Neural progenitor cell (in vitro differentiated cells): ENCODE measurements at regions not wholly inside any gene's neighbourhood (a gene's known extent, or its start where the extent isn't known, plus 50 kb on each side); places are given as distances from the start of the nearest gene placed in this dataset.

ENCODE experiments used
- DNase-seq: peaks from one replicate; pipeline ENCODE4 v3.0.0-alpha.2; 2016; ENCODE audit warnings: low spot score
- H2AFZ ChIP-seq: fragments of 200-600 bp; sonication (generic); replicated peaks from 2 replicates; pipeline ENCODE4 v1.6.1; 2016; ENCODE audit warnings: antibody characterized with exemption
- H3F3A ChIP-seq: fragments of 200-600 bp; sonication (generic); 2 replicates; pipeline ENCODE4 v1.6.1; 2016; ENCODE audit warnings: antibody characterized with exemption, low read depth
- H3K27ac ChIP-seq: fragments of 200-600 bp; sonication (generic); 2 replicates; pipeline ENCODE4 v1.5.1; 2016; ENCODE audit warnings: mild to moderate bottlenecking
- H3K27me3 ChIP-seq: fragments of 200-600 bp; sonication (generic); 2 replicates; pipeline ENCODE4 v1.6.1; 2016; ENCODE audit warnings: mild to moderate bottlenecking, moderate library complexity
- H3K36me3 ChIP-seq: fragments of 200-600 bp; sonication (generic); 2 replicates; pipeline ENCODE4 v1.5.1; 2016
- H3K4me1 ChIP-seq: fragments of 200-600 bp; sonication (generic); 2 replicates; pipeline ENCODE4 v1.6.1; 2016; ENCODE audit warnings: mixed run types
- H3K4me2 ChIP-seq: fragments of 200-600 bp; sonication (generic); 2 replicates; pipeline ENCODE4 v1.6.1; 2016
- H3K4me3 ChIP-seq: fragments of 200-600 bp; sonication (generic); 2 replicates; pipeline ENCODE4 v1.5.1; 2016
- H3K79me2 ChIP-seq: fragments of 200-600 bp; sonication (generic); 2 replicates; pipeline ENCODE4 v1.6.1; 2016; ENCODE audit warnings: low read depth
- H3K9ac ChIP-seq: fragments of 200-600 bp; sonication (generic); 2 replicates; pipeline ENCODE4 v1.6.1; 2016
- H3K9me3 ChIP-seq: fragments of 200-600 bp; sonication (generic); 2 replicates; pipeline ENCODE4 v1.5.1; 2016; ENCODE audit warnings: low read depth
- H4K20me1 ChIP-seq: fragments of 200-600 bp; sonication (generic); 2 replicates; pipeline ENCODE4 v1.6.1; 2016; ENCODE audit warnings: low read depth
- H3K27ac Mint-ChIP-seq: 3 replicates; pipeline ENCODE4 v1.8.0; 2021; ENCODE audit warnings: mixed read lengths
- H3K27me3 Mint-ChIP-seq: 2 replicates; pipeline ENCODE4 v1.8.0; 2022; ENCODE audit warnings: low read depth, mild to moderate bottlenecking, inconsistent platforms, moderate library complexity, mixed read lengths; ENCODE audit not compliant: insufficient read depth
- H3K36me3 Mint-ChIP-seq: 3 replicates; pipeline ENCODE4 v1.8.0; 2021; ENCODE audit warnings: mixed read lengths
- H3K4me1 Mint-ChIP-seq: 3 replicates; pipeline ENCODE4 v1.8.0; 2021; ENCODE audit warnings: mixed read lengths
- H3K4me3 Mint-ChIP-seq: 3 replicates; pipeline ENCODE4 v1.8.0; 2021; ENCODE audit warnings: mild to moderate bottlenecking, moderate library complexity, mixed read lengths
- H3K9me3 Mint-ChIP-seq: 3 replicates; pipeline ENCODE4 v1.8.0; 2020; ENCODE audit warnings: mixed read lengths
- EZH2 ChIP-seq: fragments of 200-600 bp; sonication (generic); IDR thresholded peaks from 2 replicates; pipeline ENCODE4 v1.6.1; 2017; ENCODE audit warnings: antibody characterized with exemption, mild to moderate bottlenecking, moderate library complexity
- EZH2phosphoT487 ChIP-seq: fragments of 200-600 bp; sonication (generic); IDR thresholded peaks from 2 replicates; pipeline ENCODE4 v1.6.1; 2017; ENCODE audit warnings: antibody characterized with exemption
- TF ChIP-seq, protein P1 (sequence below): fragments of 200-600 bp; sonication (generic); IDR thresholded peaks from 2 replicates; pipeline ENCODE4 v1.5.1; 2017; ENCODE audit warnings: antibody characterized with exemption, mild to moderate bottlenecking

DNA sequence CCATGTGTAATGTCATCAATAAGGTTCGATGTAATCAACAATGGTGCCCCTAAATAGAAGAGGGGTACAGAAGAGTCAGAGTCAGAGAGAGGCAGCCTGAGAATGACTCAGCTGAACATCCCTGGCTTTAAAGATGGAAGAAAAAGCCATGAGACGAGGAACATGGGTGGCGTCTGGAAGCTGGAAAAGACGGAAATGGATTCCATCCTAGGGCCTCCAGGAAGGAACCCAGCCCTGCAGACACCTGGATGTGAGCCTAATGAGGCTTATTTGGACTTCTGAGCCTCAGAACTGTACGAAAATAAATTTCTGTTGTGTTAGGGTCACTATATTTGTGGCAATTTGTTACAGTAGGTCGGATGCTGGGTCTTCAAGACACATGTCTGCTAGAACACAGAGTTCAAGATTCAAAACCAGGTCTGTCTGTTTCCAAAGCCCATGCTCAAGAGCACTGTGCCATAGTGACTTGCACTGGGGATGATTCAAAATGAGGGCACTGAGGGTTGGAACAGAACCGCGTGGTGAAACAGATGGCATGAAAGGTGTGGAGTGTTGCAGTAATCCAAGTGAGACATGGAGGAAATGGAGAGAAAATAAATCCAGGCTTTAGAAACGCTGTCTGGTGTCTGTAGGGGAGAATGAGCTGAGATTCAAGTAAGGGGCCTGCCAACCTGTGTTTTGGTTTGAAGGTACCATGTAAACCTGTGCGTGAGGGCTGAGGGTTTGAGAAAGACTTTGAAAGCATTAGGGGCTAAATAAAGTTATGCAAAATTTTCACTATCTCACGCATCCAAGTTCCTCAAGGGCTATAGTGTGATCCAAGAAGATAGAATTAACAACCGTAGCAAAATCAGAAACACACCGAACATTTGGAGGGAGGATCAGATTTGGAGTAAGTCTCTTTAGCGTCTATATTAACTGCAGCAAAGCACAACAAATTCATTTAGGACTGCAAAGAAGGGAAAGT is 849.1 kb upstream of the AUTS2 start:
- peaks cover 4% of the 10 kb centered on the region for H3K4me1 Mint-ChIP-seq

DNA sequence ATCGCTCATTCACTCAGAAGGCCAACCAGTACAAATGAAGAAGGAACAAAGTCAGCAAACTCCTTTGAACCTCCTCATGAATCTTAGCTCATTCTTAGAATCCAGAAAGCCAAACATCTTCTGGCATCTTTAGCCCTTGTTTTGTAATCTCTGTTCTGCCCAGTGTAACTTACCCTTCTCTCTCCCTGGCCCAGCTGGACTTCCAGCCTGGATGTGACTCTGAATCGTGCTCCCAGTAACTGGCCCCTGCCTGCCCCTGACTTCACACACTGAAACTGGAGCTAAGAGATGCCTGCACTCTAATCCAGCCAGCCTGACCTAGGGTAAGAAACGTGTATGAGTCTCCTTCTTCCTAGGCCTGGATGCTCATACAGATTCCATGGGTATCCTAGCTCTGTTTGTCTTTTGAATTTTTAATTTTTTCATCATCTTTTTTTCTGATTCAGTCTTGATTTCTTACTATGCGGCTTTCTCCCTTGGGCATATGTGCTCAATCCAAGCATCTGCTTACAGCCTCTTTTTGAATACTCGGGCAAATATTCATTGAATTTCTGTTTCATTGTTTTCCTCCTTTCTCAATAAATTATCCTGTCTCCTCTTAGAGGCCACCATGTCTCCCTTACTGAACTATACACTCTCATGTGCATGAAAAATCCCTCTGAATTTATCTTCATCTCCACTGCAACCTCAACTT is 845.6 kb upstream of the AUTS2 start:
- H3K27ac Mint-ChIP-seq: no peak overlapping the region
- no peaks in the 10 kb centered on the region for H3F3A ChIP-seq
- H3K9ac ChIP-seq: no peak overlapping the region
- H3K79me2 ChIP-seq: no peaks in the 10 kb centered on the region
- H3K4me1 ChIP-seq: no peaks in the 10 kb centered on the region
- DNase-seq: no peak
- no peaks in the 10 kb centered on the region for H4K20me1 ChIP-seq
- H3K4me1 Mint-ChIP-seq: peaks cover 2% of the 10 kb centered on the region
- no peaks in the 10 kb centered on the region for H3K9me3 Mint-ChIP-seq
- no peaks in the 10 kb centered on the region for H3K9me3 ChIP-seq
- H3K4me2 ChIP-seq: no peak overlapping the region
- no peaks in the 10 kb centered on the region for H3K36me3 ChIP-seq
- no peaks in the 10 kb centered on the region for H3K36me3 Mint-ChIP-seq
- TF ChIP-seq, protein P1, sequence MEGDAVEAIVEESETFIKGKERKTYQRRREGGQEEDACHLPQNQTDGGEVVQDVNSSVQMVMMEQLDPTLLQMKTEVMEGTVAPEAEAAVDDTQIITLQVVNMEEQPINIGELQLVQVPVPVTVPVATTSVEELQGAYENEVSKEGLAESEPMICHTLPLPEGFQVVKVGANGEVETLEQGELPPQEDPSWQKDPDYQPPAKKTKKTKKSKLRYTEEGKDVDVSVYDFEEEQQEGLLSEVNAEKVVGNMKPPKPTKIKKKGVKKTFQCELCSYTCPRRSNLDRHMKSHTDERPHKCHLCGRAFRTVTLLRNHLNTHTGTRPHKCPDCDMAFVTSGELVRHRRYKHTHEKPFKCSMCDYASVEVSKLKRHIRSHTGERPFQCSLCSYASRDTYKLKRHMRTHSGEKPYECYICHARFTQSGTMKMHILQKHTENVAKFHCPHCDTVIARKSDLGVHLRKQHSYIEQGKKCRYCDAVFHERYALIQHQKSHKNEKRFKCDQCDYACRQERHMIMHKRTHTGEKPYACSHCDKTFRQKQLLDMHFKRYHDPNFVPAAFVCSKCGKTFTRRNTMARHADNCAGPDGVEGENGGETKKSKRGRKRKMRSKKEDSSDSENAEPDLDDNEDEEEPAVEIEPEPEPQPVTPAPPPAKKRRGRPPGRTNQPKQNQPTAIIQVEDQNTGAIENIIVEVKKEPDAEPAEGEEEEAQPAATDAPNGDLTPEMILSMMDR: no peak
- TF ChIP-seq EZH2 (no peak), EZH2phosphoT487 (no peak)
- no peak overlapping the region for H3K4me3 Mint-ChIP-seq
- no peaks in the 10 kb centered on the region for H3K27me3 Mint-ChIP-seq
- no peak overlapping the region for H3K4me3 ChIP-seq
- H2AFZ ChIP-seq: no peak overlapping the region
- no peak overlapping the region for H3K27ac ChIP-seq
- no peaks in the 10 kb centered on the region for H3K27me3 ChIP-seq

More for the DNA sequence above, 849.1 kb upstream of the AUTS2 start:
- no peak overlapping the region for H2AFZ ChIP-seq
- Mint-ChIP-seq H3K4me3 (no peak overlapping the region), H3K27me3 (peaks cover 4% of the 10 kb centered on the region), H3K27ac (no peak overlapping the region), H3K9me3 (no peaks in the 10 kb centered on the region), H3K36me3 (no peaks in the 10 kb centered on the region)
- no peaks in the 10 kb centered on the region for H3K36me3 ChIP-seq
- no peak overlapping the region for H3K9ac ChIP-seq
- DNase-seq: no peak
- H3K27ac ChIP-seq: no peak overlapping the region
- no peak overlapping the region for H3K4me2 ChIP-seq
- H3K9me3 ChIP-seq: no peaks in the 10 kb centered on the region
- no peaks in the 10 kb centered on the region for H3F3A ChIP-seq
- H3K79me2 ChIP-seq: no peaks in the 10 kb centered on the region
- no peak overlapping the region for H3K4me3 ChIP-seq
- H3K4me1 ChIP-seq: no peaks in the 10 kb centered on the region
- TF ChIP-seq, protein P1: no peak
- TF ChIP-seq EZH2 (no peak), EZH2phosphoT487 (no peak)
- no peaks in the 10 kb centered on the region for H3K27me3 ChIP-seq
- no peaks in the 10 kb centered on the region for H4K20me1 ChIP-seq

DNA sequence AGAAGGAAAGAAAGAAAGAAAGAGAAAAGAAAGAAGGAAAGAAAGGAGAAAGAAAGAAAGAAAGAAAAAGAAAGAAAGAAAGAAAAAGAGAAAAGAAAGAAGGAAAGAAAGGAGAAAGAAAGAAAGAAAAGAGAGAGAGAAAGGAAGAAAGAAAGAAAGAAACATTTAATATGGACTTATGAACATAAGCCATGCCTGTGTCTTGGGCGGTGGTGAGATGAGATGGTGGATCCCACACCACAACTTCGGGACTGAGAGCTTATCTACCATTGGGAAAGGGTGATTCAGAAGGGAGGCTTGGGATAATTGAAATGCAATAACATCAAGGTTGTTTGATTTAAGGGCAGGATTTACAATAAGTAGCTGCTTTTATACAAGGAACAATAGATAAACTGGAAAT is 843.9 kb upstream of the AUTS2 start:
- Histone ChIP-seq H3F3A (no peaks in the 10 kb centered on the region), H3K4me2 (no peak overlapping the region), H3K4me3 (no peak overlapping the region), H3K79me2 (no peaks in the 10 kb centered on the region), H3K9me3 (no peaks in the 10 kb centered on the region), H3K27ac (no peak overlapping the region), H3K36me3 (no peaks in the 10 kb centered on the region), H2AFZ (no peak overlapping the region), H3K9ac (no peak overlapping the region), H4K20me1 (no peaks in the 10 kb centered on the region), H3K27me3 (no peaks in the 10 kb centered on the region), H3K4me1 (no peaks in the 10 kb centered on the region)
- Mint-ChIP-seq H3K4me3 (no peak overlapping the region), H3K36me3 (no peaks in the 10 kb centered on the region), H3K27ac (no peak overlapping the region), H3K27me3 (no peaks in the 10 kb centered on the region), H3K9me3 (no peaks in the 10 kb centered on the region), H3K4me1 (peaks cover 2% of the 10 kb centered on the region)
- no peak for DNase-seq
- TF ChIP-seq, protein P1: no peak
- TF ChIP-seq EZH2phosphoT487: no peak
- no peak for TF ChIP-seq EZH2
